ENCODE measurements at regions not wholly inside any gene's neighbourhood (a gene's known extent, or its start where the extent isn't known, plus 50 kb on each side); places are given as distances from the start of the nearest gene placed in this dataset.

GRCh38 chr5:4882186-4882585, 257.9 kb upstream of the ADAMTS16 start:
- no peaks in the 10 kb centered on the region for H3K4me1 ChIP-seq (ENCODE audit: control insufficient read depth in 1 of 2, low read depth in 2 of 2)
- H3K4me3 ChIP-seq = no peak overlapping the region
- no peak overlapping the region for H3K27ac ChIP-seq
- no peak for DNase-seq (ENCODE audit: low spot score)
- no peak for ATAC-seq (ENCODE audit: insufficient number of reproducible peaks, low FRiP score, low read depth)
- H3K27me3 ChIP-seq (replicated peaks; ENCODE audit: insufficient read depth) = no peaks in the 10 kb centered on the region
- H3K9me3 ChIP-seq = no peaks in the 10 kb centered on the region
- no peaks in the 10 kb centered on the region for H3K36me3 ChIP-seq
- TF ChIP-seq CTCF (IDR thresholded peaks at IDR 0.05) = no peak

- no peak overlapping the region for H3K27ac ChIP-seq
- DNase-seq (ENCODE audit: low spot score) (no peak), ATAC-seq (ENCODE audit: insufficient number of reproducible peaks, low FRiP score, low read depth) (no peak)
- H3K27me3 ChIP-seq (replicated peaks; ENCODE audit: insufficient read depth) = no peaks in the 10 kb centered on the region
- H3K4me1 ChIP-seq (ENCODE audit: control insufficient read depth in 1 of 2, low read depth in 2 of 2) = no peaks in the 10 kb centered on the region
- H3K9me3 ChIP-seq = no peaks in the 10 kb centered on the region
- no peaks in the 10 kb centered on the region for H3K36me3 ChIP-seq
- TF ChIP-seq CTCF (IDR thresholded peaks at IDR 0.05) = no peak
- no peak overlapping the region for H3K4me3 ChIP-seq
Measured at GRCh38 chr5:4883360-4883759, 256.8 kb upstream of the ADAMTS16 start.

GRCh38 chr5:4893063-4893744, 246.9 kb upstream of the ADAMTS16 start:
- ATAC-seq (ENCODE audit: insufficient number of reproducible peaks, low FRiP score, low read depth) (no peak), DNase-seq (ENCODE audit: low spot score) (no peak)
- no peaks in the 10 kb centered on the region for H3K36me3 ChIP-seq
- no peak overlapping the region for H3K27ac ChIP-seq
- no peaks in the 10 kb centered on the region for H3K4me1 ChIP-seq (ENCODE audit: control insufficient read depth in 1 of 2, low read depth in 2 of 2)
- no peaks in the 10 kb centered on the region for H3K9me3 ChIP-seq
- no peak for TF ChIP-seq CTCF (IDR thresholded peaks at IDR 0.05)
- H3K4me3 ChIP-seq = no peak overlapping the region
- H3K27me3 ChIP-seq (replicated peaks; ENCODE audit: insufficient read depth) = no peaks in the 10 kb centered on the region

GRCh38 chr5:4896328-4896727, 243.8 kb upstream of the ADAMTS16 start:
- Histone ChIP-seq H3K9me3 (no peaks in the 10 kb centered on the region), H3K27ac (no peak overlapping the region), H3K27me3 (replicated peaks; ENCODE audit: insufficient read depth) (no peaks in the 10 kb centered on the region), H3K4me3 (no peak overlapping the region), H3K36me3 (no peaks in the 10 kb centered on the region), H3K4me1 (ENCODE audit: control insufficient read depth in 1 of 2, low read depth in 2 of 2) (no peaks in the 10 kb centered on the region)
- ATAC-seq (ENCODE audit: insufficient number of reproducible peaks, low FRiP score, low read depth) (no peak), DNase-seq (ENCODE audit: low spot score) (no peak)
- TF ChIP-seq CTCF (IDR thresholded peaks at IDR 0.05) = no peak

- H3K27ac ChIP-seq = no peak overlapping the region
- ATAC-seq (ENCODE audit: insufficient number of reproducible peaks, low FRiP score, low read depth) = no peak
Measured at GRCh38 chr5:4901305-4901811, 238.8 kb upstream of the ADAMTS16 start.

More at GRCh38 chr5:4901305-4901811, 238.8 kb upstream of the ADAMTS16 start:
- Histone ChIP-seq H3K9me3 (no peaks in the 10 kb centered on the region), H3K27me3 (replicated peaks; ENCODE audit: insufficient read depth) (no peaks in the 10 kb centered on the region), H3K4me3 (no peak overlapping the region), H3K4me1 (ENCODE audit: control insufficient read depth in 1 of 2, low read depth in 2 of 2) (no peaks in the 10 kb centered on the region), H3K36me3 (no peaks in the 10 kb centered on the region)
- no peak for DNase-seq (ENCODE audit: low spot score)
- no peak for TF ChIP-seq CTCF (IDR thresholded peaks at IDR 0.05)

Data from thoracic aorta (tissue), 2 donors.